ENCODE measurements at regions not wholly inside any gene's neighbourhood (a gene's known extent, or its start where the extent isn't known, plus 50 kb on each side); places are given as distances from the start of the nearest gene placed in this dataset.

DNA sequence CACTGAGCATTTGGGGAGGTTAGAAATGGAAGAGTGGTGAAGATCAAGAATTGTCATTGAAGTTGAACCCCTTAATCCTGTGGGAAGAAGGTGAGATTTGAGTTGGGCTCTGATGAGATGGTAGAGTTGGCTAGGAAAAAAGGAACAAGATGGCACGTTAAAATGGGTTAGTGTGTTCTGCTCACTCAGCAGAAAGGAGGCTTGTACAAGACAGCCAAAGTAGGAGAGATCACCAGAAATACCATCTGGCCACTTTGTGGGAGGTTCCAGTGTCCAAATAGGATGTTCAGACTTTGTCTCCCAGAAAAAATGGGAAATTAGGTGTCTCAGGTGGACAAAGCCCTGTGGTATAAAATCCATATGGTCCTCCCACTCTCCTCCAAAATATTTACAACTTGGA lies 56.0 kb upstream of the SLC14A2 start:
- WGBS (ENCODE audit: insufficient coverage, insufficient replicate concordance, low lambda C conversion rate, missing lambda C conversion rate): 33% methylated on average over 1 of the region's 1 CpG
- no peak for TF ChIP-seq KLF5 (IDR thresholded peaks at IDR 0.05; ENCODE audit: partially characterized antibody)
- TF ChIP-seq FOXK2 (IDR thresholded peaks at IDR 0.05): no peak
- TF ChIP-seq, protein P1, sequence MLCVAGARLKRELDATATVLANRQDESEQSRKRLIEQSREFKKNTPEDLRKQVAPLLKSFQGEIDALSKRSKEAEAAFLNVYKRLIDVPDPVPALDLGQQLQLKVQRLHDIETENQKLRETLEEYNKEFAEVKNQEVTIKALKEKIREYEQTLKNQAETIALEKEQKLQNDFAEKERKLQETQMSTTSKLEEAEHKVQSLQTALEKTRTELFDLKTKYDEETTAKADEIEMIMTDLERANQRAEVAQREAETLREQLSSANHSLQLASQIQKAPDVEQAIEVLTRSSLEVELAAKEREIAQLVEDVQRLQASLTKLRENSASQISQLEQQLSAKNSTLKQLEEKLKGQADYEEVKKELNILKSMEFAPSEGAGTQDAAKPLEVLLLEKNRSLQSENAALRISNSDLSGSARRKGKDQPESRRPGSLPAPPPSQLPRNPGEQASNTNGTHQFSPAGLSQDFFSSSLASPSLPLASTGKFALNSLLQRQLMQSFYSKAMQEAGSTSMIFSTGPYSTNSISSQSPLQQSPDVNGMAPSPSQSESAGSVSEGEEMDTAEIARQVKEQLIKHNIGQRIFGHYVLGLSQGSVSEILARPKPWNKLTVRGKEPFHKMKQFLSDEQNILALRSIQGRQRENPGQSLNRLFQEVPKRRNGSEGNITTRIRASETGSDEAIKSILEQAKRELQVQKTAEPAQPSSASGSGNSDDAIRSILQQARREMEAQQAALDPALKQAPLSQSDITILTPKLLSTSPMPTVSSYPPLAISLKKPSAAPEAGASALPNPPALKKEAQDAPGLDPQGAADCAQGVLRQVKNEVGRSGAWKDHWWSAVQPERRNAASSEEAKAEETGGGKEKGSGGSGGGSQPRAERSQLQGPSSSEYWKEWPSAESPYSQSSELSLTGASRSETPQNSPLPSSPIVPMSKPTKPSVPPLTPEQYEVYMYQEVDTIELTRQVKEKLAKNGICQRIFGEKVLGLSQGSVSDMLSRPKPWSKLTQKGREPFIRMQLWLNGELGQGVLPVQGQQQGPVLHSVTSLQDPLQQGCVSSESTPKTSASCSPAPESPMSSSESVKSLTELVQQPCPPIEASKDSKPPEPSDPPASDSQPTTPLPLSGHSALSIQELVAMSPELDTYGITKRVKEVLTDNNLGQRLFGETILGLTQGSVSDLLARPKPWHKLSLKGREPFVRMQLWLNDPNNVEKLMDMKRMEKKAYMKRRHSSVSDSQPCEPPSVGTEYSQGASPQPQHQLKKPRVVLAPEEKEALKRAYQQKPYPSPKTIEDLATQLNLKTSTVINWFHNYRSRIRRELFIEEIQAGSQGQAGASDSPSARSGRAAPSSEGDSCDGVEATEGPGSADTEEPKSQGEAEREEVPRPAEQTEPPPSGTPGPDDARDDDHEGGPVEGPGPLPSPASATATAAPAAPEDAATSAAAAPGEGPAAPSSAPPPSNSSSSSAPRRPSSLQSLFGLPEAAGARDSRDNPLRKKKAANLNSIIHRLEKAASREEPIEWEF (IDR thresholded peaks at IDR 0.05; ENCODE audit: insufficient replicate concordance, low read depth, low read length): no peak
- no peak for TF ChIP-seq ETV6 (conservative IDR thresholded peaks at IDR 0.05 in 1 of 2, IDR thresholded peaks at IDR 0.05 in 1 of 2; ENCODE audit: borderline replicate concordance in 1 of 2, low read depth in 1 of 2)
- H3K4me3 ChIP-seq: no peak overlapping the region
- H3K9ac ChIP-seq (ENCODE audit: control insufficient read depth, insufficient read depth, low read length): no peak overlapping the region
- in situ Hi-C loops (cut with MboI) (no loop called here), intact Hi-C loops (cut with micrococcal nuclease; ENCODE audit: unreplicated experiment) (no loop called here)
- DNase-seq (ENCODE audit: low read depth, low spot score): no peak
- ChIA-PET POLR2A (no interaction called here), RAD21 (ENCODE audit: unreplicated experiment) (no interaction called here), CTCF (no interaction called here), SMC1A (ENCODE audit: uncharacterized antibody, unreplicated experiment) (no interaction called here)
- H3K4me1 ChIP-seq (ENCODE audit: control insufficient read depth, insufficient read depth, low read length): no peaks in the 10 kb centered on the region
- no peak overlapping the region for H3K4me2 ChIP-seq (ENCODE audit: control insufficient read depth, insufficient read depth)
- no peaks in the 10 kb centered on the region for H3K79me2 ChIP-seq (ENCODE audit: control insufficient read depth, insufficient read depth, low read length)
- ATAC-seq: no peak
- FAIRE-seq: no peak
- BruUV-seq (replicated peaks): no TSS peak
- H4K20me1 ChIP-seq (ENCODE audit: control insufficient read depth, insufficient read depth): no peaks in the 10 kb centered on the region
- no peak overlapping the region for H2AFZ ChIP-seq (ENCODE audit: control insufficient read depth, low read depth, low read length)
- no peak overlapping the region for H3K27ac ChIP-seq (ENCODE audit: control insufficient read depth, insufficient read depth)
- no peaks in the 10 kb centered on the region for H3K9me3 ChIP-seq (replicated peaks; ENCODE audit: control insufficient read depth, insufficient read depth, low read length)
- H3K27me3 ChIP-seq (replicated peaks in 1 of 2; ENCODE audit: control insufficient read depth in 2 of 2, insufficient read depth in 2 of 2, low read length in 1 of 2): no peaks in the 10 kb centered on the region
- no peaks in the 10 kb centered on the region for H3K36me3 ChIP-seq (ENCODE audit: control insufficient read depth in 2 of 2, insufficient read depth in 2 of 2, low read length in 1 of 2)

Measured in GM12878 (cell line).